LNCAP (cell line): ENCODE measurements at regions not wholly inside any gene's neighbourhood (a gene's known extent, or its start where the extent isn't known, plus 50 kb on each side); places are given as distances from the start of the nearest gene placed in this dataset.

Experiments used
- CTCF ChIP-seq: fragments of 450-650 bp; IDR thresholded peaks from 2 replicates; pipeline ENCODE4 v1.5.1; 2017; ENCODE audit warnings: mild to moderate bottlenecking

- no peak for TF ChIP-seq CTCF
Measured at GRCh38 chr17:77302682-77303081, 161.9 kb downstream of the SEC14L1 start.

DNA sequence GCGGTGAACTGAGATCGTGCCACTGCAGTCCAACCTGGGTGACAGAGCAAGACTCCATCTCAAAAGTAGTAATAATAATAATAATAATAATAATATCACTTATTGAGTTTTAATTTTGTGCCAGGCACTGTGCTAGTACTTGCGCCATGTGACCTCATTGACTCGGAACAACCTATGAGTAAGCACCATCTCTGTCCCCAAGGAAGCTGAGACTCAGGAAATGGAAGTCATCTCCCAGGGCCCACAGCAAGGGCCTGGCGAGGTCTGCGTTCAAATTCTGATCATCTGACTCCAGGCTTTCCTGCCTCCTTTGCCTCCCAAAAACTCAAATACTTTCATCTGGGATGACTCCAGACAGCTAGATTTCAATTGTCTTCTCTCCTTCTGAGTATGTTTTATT, 162.9 kb downstream of the SEC14L1 start:
- no peak for TF ChIP-seq CTCF

DNA sequence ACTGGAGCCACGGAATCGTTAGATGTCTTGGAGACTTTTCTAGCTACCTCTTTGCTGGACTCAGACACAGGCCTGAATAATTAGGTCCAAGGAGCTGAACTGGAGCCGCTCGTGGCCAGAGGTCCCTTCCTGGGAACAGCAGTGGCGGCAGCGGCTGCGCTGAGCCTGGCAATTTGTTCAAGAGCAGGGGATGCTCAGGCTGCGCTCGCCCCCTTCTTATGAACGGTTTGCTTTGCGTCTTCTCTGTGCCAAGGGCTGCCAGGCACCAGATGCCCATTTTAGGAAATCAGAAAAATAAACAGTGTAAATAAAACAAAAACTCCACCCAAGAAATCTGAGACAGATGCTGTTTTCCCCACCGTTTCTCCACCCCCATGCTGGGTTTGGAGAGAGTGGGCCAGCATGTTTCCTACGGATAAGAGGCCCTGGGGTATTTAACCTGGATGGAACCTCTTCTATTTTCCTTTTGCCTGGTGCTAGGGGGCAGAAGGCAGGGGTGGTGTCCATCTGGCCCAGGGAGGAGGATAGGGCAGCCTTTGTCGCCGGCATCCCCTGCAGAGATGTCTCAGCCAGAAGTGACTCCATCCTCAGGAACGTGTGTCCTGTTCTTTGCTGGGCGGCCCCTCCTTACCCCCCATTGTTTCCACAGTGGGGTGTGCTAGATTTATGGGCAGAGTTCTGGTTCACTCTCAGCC, 163.4 kb downstream of the SEC14L1 start:
- TF ChIP-seq CTCF = no peak

GRCh38 chr17:77304746-77305473, 164.1 kb downstream of the SEC14L1 start:
- TF ChIP-seq CTCF = no peak

DNA sequence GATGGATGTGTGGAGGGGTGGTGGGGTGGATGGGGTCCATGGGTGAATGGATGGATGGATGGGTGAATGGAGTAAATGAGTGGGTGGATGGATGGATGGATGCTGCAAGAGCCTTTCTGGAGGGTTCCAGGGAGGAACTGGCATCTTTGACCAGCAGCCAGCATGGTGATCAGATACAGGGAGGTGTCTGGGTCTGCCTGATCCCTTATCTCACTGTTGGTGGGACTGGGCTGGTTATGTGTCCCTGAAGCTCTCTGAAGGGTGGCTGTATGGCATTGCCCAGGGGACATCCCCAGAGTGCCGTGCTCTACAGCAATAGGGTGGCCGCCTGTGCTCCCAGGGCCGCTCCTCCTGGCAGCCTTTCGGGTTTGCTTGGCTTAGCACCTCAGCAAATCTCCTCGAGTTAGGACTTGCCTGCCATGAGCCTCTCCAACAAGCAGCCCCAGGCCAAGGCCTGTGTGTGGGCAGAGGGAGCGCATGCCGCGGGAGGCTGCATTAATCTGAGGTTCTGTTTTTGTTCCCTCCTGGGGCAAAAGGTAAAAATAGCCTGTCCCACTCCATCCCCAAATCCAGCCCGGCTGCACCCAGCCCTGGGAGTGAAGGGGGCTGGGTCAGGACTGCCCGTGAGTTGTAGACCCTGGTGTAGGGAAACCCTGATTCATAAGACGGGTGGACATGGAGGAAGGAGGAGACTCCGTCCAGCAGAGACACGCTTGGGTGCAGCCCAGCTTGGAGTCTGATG, 165.4 kb downstream of the SEC14L1 start:
- no peak for TF ChIP-seq CTCF

DNA sequence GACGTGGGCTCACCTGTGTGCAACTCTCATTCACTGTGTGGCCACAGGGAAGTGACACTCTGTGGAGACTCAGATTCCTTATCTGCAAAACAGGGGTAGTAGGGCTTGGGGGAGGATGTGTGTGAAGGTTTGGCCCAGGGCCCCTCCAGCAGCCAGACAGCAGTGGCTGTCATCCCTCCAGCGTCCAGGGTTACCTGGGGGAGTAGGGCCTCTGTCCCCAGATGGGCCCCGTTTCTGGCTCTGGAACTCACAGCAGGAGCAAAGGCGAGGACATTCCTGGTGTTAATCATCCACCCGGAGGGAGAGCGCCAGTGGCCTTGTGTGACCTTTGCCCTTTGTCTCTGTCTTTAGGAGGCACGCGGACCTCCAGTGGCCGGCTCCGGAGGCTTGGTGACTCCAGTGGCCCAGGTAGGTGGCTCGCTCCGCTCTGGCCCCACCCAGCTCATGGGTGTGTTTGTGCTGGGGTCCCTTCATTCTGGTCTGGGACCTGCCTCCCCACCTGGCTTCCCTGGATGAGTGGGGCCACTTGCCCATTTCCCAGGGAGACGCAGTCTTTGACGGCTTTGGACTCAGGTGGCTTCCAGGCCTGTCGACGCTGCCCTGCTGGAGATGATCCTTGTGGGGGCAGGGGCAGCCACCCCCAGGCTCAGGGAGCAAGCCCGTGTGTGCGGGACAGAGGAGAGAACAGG, 166.2 kb downstream of the SEC14L1 start:
- TF ChIP-seq CTCF = no peak

DNA sequence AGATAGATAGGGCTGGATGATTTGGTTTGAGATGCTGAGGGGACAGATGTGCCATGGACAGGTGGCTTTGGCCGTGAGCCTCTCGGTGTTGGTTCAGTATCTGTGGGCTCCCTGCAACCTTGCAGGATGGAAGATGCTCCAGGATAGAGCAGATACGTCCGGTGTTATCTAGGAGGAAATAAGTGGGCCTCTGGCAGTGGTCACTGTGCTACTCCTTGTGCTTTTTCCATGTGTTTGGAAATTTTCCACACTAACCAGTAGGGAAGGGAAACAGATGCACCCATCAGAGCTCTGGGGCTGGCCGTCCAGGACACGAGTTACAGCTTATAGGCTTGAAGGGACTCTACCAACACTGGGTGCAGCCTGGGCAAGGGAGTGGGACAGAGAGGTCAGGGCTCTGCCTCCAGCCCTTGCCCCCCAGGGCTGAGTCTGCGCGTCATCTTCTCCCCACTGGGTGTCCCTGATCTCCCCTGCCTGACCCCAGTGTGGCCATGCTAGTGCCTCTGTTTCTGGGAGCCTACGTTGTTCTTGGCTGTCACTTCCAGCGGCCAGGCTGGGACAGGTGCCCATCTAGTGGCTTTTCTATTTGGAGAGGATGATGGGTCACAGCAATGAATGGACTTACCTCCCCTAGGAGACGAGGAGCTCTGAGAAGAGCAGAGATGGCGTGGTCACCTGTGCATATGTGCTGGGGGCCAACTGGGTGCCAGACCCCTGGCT, 166.9 kb downstream of the SEC14L1 start:
- no peak for TF ChIP-seq CTCF
